DOHH2 (cell line): ENCODE measurements at regions not wholly inside any gene's neighbourhood (a gene's known extent, or its start where the extent isn't known, plus 50 kb on each side); places are given as distances from the start of the nearest gene placed in this dataset.

ENCODE experiments used
- H3F3A ChIP-seq: fragments of 200-600 bp; sonication (generic), shearing (Covaris generic); 2 replicates; pipeline ENCODE4 v1.6.0; 2016; ENCODE audit warnings: antibody characterized with exemption, mild to moderate bottlenecking; ENCODE audit not compliant: control insufficient read depth, insufficient read depth
- H3K27ac ChIP-seq: fragments of 200-600 bp; sonication (generic); 2 replicates; pipeline ENCODE4 v1.5.1; 2014; ENCODE audit warnings: low read depth, mild to moderate bottlenecking, low read length, moderate library complexity
- H3K27me3 ChIP-seq: fragments of 200-600 bp; sonication (generic); 2 replicates; pipeline ENCODE4 v1.6.1; 2014; ENCODE audit warnings: mild to moderate bottlenecking, low read length, mixed read lengths; ENCODE audit not compliant: control insufficient read depth
- H3K36me3 ChIP-seq: fragments of 200-600 bp; sonication (generic); 2 replicates; pipeline ENCODE4 v1.6.1; 2014; ENCODE audit warnings: mild to moderate bottlenecking, low read length, moderate library complexity, mixed read lengths; ENCODE audit not compliant: control insufficient read depth
- H3K4me1 ChIP-seq: fragments of 200-600 bp; sonication (generic); 2 replicates; pipeline ENCODE4 v1.6.1; 2014; ENCODE audit warnings: mild to moderate bottlenecking, low read length, mixed read lengths; ENCODE audit not compliant: control insufficient read depth
- H3K4me2 ChIP-seq: fragments of 200-600 bp; sonication (generic); 2 replicates; pipeline ENCODE4 v1.6.0; 2014; ENCODE audit warnings: mild to moderate bottlenecking, low read length, moderate library complexity
- H3K4me3 ChIP-seq: fragments of 200-600 bp; sonication (generic); 2 replicates; pipeline ENCODE4 v1.5.1; 2014; ENCODE audit warnings: mild to moderate bottlenecking, low read length, mixed read lengths
- H3K79me2 ChIP-seq: fragments of 200-600 bp; sonication (generic); 2 replicates; pipeline ENCODE4 v1.6.1; 2014; ENCODE audit warnings: mild to moderate bottlenecking, low read length, mixed read lengths; ENCODE audit not compliant: control insufficient read depth
- H3K9me2 ChIP-seq: fragments of 200-600 bp; sonication (generic); replicated peaks from 2 replicates; pipeline ENCODE4 v1.6.1; 2014; ENCODE audit warnings: mild to moderate bottlenecking, low read length, mixed read lengths; ENCODE audit not compliant: control insufficient read depth
- H3K9me3 ChIP-seq: fragments of 200-600 bp; sonication (generic); 2 replicates; pipeline ENCODE4 v1.6.1; 2014; ENCODE audit warnings: antibody characterized with exemption, low read length, mixed read lengths; ENCODE audit not compliant: control insufficient read depth, insufficient read depth
- H4K20me1 ChIP-seq: fragments of 200-600 bp; sonication (generic); 2 replicates; pipeline ENCODE4 v1.6.0; 2014; ENCODE audit warnings: low read depth, mild to moderate bottlenecking, antibody characterized with exemption, low read length, moderate library complexity; ENCODE audit not compliant: control insufficient read depth, insufficient read depth
- CTCF ChIP-seq: fragments of 200-600 bp; sonication (generic); IDR thresholded peaks from one replicate; pipeline ENCODE4 v1.5.1; 2014; ENCODE audit warnings: antibody characterized with exemption, mild to moderate bottlenecking, low read depth, low read length; ENCODE audit not compliant: poor library complexity, severe bottlenecking
- EZH2phosphoT487 ChIP-seq: fragments of 200-600 bp; sonication (generic); IDR thresholded peaks from 2 replicates; pipeline ENCODE4 v1.6.1; 2017; ENCODE audit warnings: borderline replicate concordance, mild to moderate bottlenecking, antibody characterized with exemption, low read length, moderate library complexity, mixed read lengths

GRCh38 chr14:50037240-50037639 is 79.1 kb downstream of the VCPKMT start:
- no peak overlapping the region for H3K4me3 ChIP-seq
- no peak overlapping the region for H3K27ac ChIP-seq
- H3K27me3 ChIP-seq: no peaks in the 10 kb centered on the region
- TF ChIP-seq CTCF: no peak
- no peak for TF ChIP-seq EZH2phosphoT487
- no peaks in the 10 kb centered on the region for H3K36me3 ChIP-seq
- H3K9me2 ChIP-seq: no peaks in the 10 kb centered on the region
- no peaks in the 10 kb centered on the region for H3K9me3 ChIP-seq
- H3K79me2 ChIP-seq: no peaks in the 10 kb centered on the region
- H3K4me2 ChIP-seq: no peak overlapping the region
- H3F3A ChIP-seq: no peaks in the 10 kb centered on the region
- H3K4me1 ChIP-seq: 0 out of 2 replicates have a peak, but pooled peaks cover 3% of the 10 kb centered on the region
- no peaks in the 10 kb centered on the region for H4K20me1 ChIP-seq

GRCh38 chr14:50037852-50038251 is 78.5 kb downstream of the VCPKMT start:
- Histone ChIP-seq H3K27ac (no peak overlapping the region), H3K4me2 (no peak overlapping the region)

GRCh38 chr14:50038398-50039119 is 77.8 kb downstream of the VCPKMT start:
- Histone ChIP-seq H3K36me3 (no peaks in the 10 kb centered on the region), H3K27ac (no peak overlapping the region), H3K4me2 (no peak overlapping the region), H4K20me1 (no peaks in the 10 kb centered on the region), H3K4me3 (no peak overlapping the region), H3K27me3 (no peaks in the 10 kb centered on the region), H3K4me1 (peaks cover 4% of the 10 kb centered on the region), H3F3A (no peaks in the 10 kb centered on the region), H3K9me3 (no peaks in the 10 kb centered on the region), H3K79me2 (no peaks in the 10 kb centered on the region), H3K9me2 (no peaks in the 10 kb centered on the region)
- no peak for TF ChIP-seq CTCF
- no peak for TF ChIP-seq EZH2phosphoT487

More at GRCh38 chr14:50037852-50038251, 78.5 kb downstream of the VCPKMT start:
- Histone ChIP-seq H4K20me1 (no peaks in the 10 kb centered on the region), H3K9me2 (no peaks in the 10 kb centered on the region), H3K4me3 (no peak overlapping the region), H3K79me2 (no peaks in the 10 kb centered on the region), H3K4me1 (0 out of 2 replicates have a peak, but pooled peaks cover 3% of the 10 kb centered on the region), H3F3A (no peaks in the 10 kb centered on the region), H3K9me3 (no peaks in the 10 kb centered on the region), H3K36me3 (no peaks in the 10 kb centered on the region), H3K27me3 (no peaks in the 10 kb centered on the region)
- TF ChIP-seq CTCF (no peak), EZH2phosphoT487 (no peak)
